Posterior cingulate gyrus (tissue), 11 donors: ENCODE measurements at regions not wholly inside any gene's neighbourhood (a gene's known extent, or its start where the extent isn't known, plus 50 kb on each side); places are given as distances from the start of the nearest gene placed in this dataset.
A peak's percentile ranks its signal among the peaks of the same experiment; 100 is the strongest.

Experiments
- DNase-seq, 10 donors: peaks; one replicate each; pipeline versions ENCODE4 v3.0.0 to v3.0.0-alpha.2; 2020 to 2021; ENCODE audit warnings: mixed read lengths in 3 of 10
- intact Hi-C: fragments of 100-400 bp; cut with DNase I; formaldehyde crosslinking; loops from one replicate; pipeline ENCODE4 v1.15.1; 2023

DNA sequence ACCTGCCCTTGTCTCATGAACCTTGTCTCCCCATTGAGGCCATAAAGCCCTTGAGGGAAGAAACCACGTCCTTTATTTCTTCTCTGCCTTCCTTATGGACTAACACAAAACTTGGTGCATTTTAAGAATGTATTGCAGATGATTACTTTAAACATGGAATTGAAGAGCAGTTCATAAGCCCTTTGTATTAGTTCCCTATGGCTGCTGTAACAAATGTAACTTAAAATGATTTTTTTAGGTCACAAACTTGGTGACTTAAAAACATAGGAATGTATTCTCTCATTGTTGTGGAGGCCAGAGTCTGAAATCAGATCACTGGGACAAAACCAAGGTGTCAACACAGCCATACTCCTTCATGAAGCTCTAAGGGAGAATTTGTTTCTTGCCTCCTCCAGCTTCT is 185.5 kb downstream of the PHLDA1 start:
- no peak for DNase-seq
- intact Hi-C loops: no loop called here

DNA sequence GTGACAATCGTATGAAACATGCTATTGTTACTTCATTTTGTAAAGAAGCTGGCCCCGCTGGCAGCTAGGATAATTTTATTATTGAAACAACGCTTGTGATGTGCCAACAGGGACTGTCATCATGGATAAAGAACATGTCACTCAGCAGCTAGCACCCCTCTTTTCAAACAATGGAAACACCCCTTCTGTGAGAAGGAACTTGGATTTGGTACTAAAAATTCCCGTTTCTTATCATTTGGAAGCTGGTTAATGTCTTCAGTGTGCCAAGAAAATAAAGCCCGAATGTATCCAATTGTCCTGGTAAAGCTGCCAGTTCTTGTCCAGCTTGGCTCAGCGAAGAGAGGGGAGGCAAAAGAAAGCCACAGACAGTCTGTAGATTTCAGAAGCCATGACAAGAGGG is 186.6 kb downstream of the PHLDA1 start:
- intact Hi-C loops: no loop called here
- no peak for DNase-seq

DNA sequence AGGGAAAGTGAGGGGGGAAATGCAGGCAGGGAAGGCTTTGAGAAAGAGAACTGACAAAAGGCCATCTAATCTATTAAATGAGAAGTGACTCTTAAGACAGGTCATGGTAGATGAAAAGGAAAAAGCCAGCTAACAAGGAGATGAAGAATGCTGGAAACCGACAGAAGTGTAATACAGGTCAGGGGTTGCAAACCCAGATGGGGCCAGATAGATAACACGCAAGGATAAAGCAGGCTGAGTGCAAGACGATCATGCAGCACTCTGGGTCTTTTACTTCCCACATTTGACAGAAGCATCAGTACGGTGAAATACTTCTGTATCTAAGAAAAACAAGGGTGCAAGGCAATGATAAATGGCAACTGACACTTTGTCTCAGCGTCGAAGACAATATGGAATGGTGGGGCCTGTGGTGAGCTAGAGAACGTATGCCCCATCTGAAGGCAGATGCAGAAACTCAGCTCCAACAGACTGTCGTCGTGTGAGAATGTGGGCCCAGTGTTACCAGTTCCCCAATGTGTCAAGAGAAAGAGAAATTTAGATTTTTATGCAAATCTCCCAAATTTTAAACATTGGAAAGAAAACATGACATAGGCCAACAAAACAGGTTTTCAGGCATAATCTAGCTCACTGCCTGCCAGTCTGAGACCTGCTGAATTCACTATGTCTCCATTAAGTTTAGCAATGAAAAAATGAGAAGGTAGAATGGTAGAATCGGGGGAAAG is 187.4 kb downstream of the PHLDA1 start:
- DNase-seq: no peak
- intact Hi-C loops: no loop called here

DNA sequence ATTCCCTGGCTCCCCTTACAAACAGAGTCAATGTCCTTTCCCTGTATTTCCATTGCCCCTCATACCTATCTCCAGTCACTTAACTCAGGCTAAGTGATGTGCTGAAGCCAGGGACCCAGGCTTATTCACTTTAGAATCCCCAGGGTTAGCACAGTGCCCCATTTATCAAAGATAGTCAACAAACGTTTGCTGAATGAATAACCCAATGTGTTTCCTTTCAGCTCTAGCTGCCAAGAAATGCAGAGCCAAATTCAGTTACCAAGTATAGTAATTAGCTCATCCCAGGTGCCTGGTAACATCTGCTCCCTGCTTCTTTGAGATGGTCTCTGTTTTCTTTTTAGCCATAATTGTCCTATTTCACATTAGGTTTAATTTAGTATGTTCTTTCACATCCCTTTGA is 189.5 kb downstream of the PHLDA1 start:
- intact Hi-C loops: no loop called here
- no peak for DNase-seq

DNA sequence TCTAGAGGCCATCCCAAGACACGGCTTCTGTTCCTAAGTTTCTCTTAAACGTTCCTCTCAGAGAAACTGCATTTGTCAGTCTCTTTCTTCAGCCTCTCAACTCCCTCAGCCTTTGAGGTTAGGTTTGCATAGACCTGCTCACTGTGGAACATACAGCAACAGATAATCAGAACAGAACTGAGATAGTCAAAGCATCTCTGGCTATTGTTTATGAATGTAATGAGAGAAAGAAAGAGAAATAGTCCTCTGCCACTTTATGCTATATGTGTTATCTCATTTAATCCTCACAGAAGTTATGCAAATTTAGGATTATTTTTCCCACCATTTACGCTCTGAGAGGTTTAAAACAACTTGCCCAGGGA is 190.6 kb downstream of the PHLDA1 start:
- no peak for DNase-seq
- intact Hi-C loops: no loop called here

DNA sequence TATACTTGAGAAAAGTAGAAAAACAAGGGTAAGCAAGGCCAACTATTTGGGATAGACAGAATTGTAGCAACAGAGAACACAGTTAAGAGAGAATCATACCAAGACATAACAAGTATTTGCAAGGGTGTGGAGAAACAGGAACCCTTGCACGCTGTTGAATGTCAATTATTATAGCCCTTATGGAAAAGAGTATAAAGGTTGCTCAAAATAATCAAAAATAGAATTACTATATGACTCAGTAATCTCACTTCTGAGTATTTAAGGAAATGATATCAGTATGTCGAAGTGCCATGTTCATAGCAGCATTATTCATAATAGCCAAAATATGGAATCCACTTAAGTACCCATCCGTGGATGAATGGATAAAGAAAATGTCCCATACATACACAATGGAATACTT is 193.3 kb downstream of the PHLDA1 start:
- intact Hi-C loops: no loop called here
- no peak for DNase-seq

DNA sequence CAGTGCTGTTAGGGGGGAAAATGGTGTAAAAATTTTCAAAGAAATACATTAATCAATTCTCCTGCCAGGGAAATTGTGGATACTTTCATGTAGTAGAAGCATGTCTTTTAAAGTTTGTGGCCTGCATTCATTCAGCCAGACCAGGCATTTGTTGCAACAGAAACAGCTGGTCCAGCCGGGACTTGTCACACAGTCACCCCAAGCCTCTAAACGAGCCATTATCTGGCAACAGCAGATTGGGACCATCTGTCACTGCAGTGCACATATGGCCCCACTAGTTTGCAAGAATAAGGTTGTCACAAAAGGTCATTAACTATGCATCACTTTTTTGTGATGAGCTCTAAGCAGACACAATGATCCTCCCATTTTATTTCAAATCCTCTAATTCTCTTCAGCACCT is 193.9 kb downstream of the PHLDA1 start:
- intact Hi-C loops: no loop called here
- no peak for DNase-seq

DNA sequence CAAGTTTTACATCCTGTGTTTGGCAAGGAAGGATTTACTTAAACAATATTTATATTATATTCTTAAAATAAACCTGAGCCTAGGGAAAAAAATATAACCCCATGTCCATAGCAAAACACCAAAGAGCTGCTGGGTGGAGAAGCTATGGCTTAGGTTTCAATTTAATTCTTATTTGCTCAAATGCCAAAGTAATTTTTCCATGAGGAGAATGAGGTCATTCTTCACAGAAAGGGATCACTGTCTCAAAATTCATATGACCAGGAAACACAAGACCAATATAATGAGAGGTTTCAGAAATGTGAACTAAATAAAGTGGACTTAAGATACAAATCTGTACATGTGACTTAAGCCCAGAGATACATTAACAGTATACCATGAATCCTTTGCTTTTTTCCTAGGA is 195.0 kb downstream of the PHLDA1 start:
- DNase-seq: no peak

DNA sequence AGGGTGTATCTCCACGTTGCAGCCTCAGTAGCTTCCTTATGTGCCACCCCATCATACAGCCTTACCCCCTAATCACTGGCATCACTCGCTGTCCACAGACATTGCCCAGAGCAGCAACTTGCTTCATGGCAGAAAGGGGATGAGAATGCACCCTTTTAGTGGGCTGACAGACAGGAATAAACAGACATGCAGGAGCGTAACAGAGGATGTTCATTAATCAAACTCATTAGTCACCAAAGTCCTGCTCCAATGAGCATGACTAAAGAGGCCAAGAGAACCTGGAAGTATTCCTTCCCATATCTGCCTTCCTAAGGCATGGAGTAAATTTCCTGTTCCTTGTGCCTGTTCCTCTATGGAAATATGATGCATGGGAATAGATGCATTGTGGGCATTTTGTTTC is 197.0 kb downstream of the PHLDA1 start:
- intact Hi-C loops: no loop called here
- DNase-seq: no peak

More for the DNA sequence above, 195.0 kb downstream of the PHLDA1 start:
- intact Hi-C loops: no loop called here

DNA sequence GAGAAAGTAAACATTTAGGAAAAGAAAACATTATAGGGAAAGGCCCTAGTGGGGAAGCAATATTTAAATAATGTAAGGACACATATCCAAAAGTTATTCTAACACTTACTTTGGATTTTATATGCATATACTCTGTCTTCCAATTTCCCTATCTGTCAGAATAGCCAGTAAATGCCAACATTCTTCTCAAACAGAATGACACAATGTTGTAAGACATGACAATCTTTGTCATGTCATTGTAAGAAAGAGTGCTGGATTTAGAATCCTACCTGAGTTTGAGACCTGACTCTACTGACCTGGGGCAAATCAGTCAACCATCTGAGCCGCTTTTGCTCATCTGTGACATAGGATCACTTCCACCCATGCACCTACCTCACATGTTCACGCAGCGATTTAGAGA is 198.3 kb downstream of the PHLDA1 start:
- no peak for DNase-seq

DNA sequence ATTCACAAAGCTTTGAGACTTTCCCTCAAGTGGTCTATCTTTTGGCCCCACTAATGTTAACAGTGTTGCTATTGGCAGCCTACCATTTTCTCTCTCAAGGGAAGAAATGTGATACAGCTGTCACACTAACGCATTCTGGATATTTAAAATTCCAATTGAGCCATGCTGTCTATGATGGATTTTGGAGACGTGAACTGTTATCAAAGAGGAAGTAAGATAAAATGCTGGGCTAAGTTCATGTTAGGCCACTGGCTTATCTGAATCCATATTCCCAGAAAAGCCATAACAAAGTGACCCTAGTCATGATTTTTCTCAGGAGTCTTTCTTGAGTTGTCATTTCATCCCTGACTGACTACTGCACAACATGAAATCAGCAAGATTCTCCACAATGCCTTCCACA is 200.2 kb downstream of the PHLDA1 start:
- no peak for DNase-seq
- intact Hi-C loops: no loop called here

More for the DNA sequence above, 198.3 kb downstream of the PHLDA1 start:
- intact Hi-C loops: no loop called here

DNA sequence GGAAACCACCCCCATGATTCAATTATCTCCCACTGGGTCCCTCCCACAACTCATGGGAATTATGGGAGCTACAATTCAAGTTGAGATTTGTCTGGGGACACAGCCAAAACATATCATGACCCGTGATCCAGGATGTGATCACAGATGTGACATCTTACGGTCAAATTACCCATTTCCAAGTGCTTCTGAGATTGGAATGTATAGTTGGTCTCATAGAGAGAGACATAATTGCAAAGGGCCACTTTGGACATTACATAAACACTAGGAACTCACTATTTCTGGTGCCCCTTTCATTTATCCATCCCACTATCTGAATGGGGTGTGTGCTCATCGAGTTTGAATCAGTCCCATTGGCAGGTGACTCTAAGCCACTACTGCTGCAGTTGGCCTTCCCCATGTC is 204.5 kb downstream of the PHLDA1 start:
- intact Hi-C loops: no loop called here
- DNase-seq: no peak

DNA sequence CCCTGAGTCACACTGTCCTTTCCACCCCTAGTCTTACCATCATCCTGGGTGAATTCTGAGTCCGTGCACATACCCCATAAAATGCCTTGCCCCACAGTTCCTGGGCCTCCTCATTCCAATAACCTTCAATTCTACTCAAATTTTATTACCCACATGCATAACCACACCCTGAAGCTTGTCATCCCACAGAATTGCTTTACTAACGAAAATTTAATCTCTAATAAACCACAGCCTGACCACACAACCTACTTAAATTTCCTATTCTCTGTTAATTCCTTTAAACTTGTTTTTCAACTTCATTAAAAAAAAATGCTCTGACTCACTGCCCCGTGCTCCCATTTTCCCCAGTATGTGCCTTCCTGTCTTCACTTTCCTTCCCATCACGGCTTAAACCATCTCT is 205.9 kb downstream of the PHLDA1 start:
- DNase-seq: no peak
- intact Hi-C loops: no loop called here

DNA sequence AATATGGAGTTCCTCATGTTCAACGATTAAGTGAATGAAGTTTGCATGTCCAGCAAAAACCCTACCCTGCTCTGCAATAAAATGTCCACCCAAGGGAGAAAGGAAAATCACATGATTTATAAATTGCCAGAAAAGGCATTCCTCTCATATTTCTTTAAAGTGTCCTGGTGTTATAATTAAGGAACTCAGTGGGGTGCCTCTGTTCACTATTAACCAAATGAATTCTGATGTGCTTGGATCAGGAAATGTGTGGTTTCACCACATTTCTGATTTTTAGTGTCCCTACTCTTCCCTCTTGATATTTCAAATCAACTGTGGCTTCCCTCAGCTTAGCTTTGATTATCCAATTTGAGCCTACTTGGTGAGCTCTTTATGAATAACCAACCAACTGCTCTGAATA is 208.1 kb downstream of the PHLDA1 start:
- intact Hi-C loops: no loop called here

DNA sequence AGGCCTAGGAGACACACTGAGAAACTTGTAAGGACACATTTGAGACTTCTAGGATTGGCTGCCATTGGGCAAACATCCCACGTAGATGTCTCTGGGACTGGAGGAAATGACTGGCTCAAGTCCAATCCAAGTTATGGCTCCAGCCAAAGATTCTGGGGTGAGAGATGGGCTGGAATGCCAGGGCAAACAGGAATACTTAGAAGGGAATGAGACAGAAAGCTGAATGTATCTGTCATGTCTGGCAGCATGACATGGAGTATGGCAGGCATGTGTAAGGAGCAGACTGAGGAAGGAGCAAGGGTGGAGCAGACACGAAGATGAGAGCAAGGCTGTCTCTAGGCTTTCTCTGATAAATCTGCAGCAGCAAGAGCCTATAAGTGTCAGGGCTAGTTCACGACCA is 209.2 kb downstream of the PHLDA1 start:
- no peak for DNase-seq
- intact Hi-C loops: no loop called here

More for the DNA sequence above, 208.1 kb downstream of the PHLDA1 start:
- DNase-seq: no peak

DNA sequence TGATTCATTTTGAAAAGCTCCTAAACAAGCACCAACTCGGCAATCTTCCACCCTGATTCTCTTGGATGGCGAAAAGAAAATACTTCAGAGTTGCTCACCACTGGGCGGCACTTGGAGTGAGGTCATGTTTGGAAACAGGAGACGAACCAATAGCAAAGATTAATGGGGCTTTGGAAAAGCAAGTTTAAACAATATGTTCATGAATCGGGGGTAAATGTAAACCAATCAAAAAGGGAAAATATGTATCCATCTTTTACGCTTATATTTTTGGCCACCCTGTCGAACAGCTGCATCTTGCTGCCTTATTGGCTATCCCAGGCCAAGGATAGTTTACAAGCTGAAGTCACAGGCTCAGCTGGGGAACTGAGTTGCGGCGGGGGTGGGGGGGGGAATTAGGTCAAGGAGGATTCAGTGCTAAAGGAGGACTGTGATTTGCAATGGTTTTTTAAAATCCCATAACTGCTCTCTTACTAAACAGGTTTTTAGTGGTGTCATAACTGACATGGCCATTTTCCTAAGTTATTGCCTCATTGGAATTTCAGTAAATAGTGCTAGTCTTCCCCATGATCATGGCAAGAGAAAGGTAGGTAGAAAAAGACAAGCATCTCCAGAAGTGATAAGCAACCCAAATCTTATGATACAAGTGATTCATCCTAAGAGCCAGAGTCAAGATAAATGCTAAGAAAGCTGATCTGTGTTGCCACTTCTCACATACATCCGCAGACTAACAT is 210.6 kb downstream of the PHLDA1 start:
- intact Hi-C loops: no loop called here
- DNase-seq: peak in 1 of 10 donors; percentile 24

DNA sequence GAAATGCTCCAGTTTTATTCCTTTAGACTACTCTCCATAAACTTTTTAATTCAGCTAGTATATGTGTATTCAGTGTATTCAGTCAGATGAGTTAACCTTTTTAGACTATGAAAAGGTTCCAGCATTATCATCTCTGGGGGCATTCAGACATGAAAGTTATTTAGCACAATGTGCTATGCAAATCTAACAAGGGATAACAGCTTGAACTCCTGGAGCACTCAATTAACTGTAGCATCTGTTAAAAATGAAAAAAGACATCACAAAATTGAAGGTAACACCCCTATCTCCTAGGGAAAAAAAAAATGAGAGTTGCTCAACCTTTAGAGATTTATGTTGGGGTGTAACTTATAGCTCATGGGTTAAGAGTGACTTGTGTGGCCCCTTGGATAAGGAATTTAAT is 211.5 kb downstream of the PHLDA1 start:
- intact Hi-C loops: no loop called here

DNA sequence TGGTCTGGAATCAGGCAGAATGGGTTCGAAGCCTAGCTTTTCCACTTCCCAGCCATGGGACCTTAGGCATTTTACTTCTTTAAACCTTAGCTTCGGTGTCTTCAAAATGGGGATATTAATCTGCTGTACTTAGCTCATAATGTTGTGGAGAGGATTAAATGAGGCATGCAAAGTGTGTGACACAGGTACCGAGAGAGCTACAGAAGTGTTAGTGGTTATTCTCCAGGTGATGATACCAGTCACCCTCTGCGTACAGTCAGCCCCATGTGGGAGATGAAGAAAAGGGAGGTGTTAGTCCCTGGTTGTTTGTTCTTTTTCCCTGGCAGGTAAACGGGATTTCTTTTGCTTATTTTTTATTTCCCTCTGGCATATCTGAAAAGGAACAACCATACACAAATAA is 212.1 kb downstream of the PHLDA1 start:
- DNase-seq: no peak
- intact Hi-C loops: no loop called here

More for the DNA sequence above, 211.5 kb downstream of the PHLDA1 start:
- DNase-seq: no peak

DNA sequence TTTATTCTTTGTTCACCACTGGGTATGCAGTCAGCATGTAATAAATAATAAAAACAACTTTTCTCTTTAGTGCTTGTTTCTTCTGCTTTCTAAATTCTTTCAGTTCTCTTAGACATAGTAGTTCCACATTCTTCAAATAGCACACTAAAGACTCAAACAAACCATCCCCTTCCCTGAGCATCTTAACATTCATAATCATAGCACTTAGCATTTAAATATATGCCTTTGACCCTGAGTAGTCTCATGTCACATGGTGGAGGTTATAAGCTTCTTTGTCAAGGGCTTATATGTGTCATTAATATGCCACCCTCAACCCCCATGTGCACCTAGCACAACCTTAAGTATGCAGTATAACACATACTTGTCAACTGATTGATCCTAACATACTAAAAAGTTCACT is 212.7 kb downstream of the PHLDA1 start:
- intact Hi-C loops: no loop called here
- no peak for DNase-seq

DNA sequence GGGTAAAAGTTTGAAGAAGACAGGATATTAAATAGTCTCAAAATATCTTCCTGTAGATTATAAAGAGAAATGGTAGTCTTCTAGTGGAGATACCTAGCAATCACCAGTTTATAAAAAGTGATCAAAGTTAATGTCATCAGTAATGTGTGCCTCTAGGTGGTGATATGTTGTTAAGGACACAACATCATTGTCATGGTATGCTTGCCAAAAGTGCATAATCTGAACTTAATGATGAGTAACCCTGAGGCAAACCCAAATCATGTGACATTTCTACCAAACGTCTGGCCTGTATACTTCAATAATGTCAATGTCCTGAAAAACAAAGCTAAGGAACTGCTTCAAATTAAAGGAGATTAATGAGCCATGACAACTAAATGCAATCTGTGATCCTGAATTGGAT is 214.7 kb downstream of the PHLDA1 start:
- intact Hi-C loops: no loop called here
- no peak for DNase-seq

DNA sequence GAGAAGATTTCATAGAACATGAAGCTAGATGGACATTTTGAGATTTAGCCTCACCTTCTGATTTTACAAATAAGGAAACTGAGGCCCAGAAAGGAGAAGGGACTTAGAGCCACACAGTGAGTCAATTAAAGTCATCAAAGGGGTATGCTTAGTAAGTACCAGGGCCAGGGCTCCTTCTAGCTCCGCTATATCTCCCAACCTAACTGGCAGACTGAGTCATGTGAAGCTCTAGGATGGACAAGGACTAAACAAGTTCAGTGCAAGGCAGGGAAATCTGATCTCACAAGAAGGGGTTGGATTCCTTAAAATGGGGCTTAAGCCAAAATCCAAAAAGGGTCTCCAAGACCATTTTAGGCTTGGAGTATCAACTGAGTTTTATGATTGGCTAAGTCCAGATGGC is 215.8 kb downstream of the PHLDA1 start:
- DNase-seq: no peak
- intact Hi-C loops: no loop called here
